HUES6 (cell line): ENCODE measurements at regions not wholly inside any gene's neighbourhood (a gene's known extent, or its start where the extent isn't known, plus 50 kb on each side); places are given as distances from the start of the nearest gene placed in this dataset.
A peak's percentile ranks its signal among the peaks of the same experiment; 100 is the strongest.

Experiments used
- H3K27ac ChIP-seq: 2 replicates; pipeline ENCODE4 v1.7.0; 2013; ENCODE audit warnings: low read depth, mild to moderate bottlenecking, low read length, inconsistent platforms
- H3K27me3 ChIP-seq: 2 replicates; pipeline ENCODE4 v1.6.1; 2013; ENCODE audit warnings: low read length; ENCODE audit not compliant: control insufficient read depth, insufficient read depth
- H3K36me3 ChIP-seq: 2 replicates; pipeline ENCODE4 v1.6.1; 2013; ENCODE audit warnings: low read length; ENCODE audit not compliant: control insufficient read depth, insufficient read depth
- H3K4me1 ChIP-seq: 2 replicates; pipeline ENCODE4 v1.6.1; 2013; ENCODE audit warnings: low read length; ENCODE audit not compliant: control insufficient read depth, insufficient read depth
- H3K4me3 ChIP-seq: 2 replicates; pipeline ENCODE4 v1.5.1; 2013; ENCODE audit warnings: low read depth, low read length
- H3K9ac ChIP-seq: one replicate; pipeline ENCODE4 v1.6.1; 2013; ENCODE audit warnings: mild to moderate bottlenecking, low read length
- H3K9me3 ChIP-seq: 2 replicates; pipeline ENCODE4 v1.6.1; 2013; ENCODE audit warnings: low read depth, low read length; ENCODE audit not compliant: control insufficient read depth, insufficient read depth

- H3K27ac ChIP-seq, result peak overlapping the region; percentile 76; the same call in 1 of the 2 replicates
- H3K9me3 ChIP-seq, result peaks cover 22% of the 10 kb centered on the region
- H3K4me3 ChIP-seq, result no peak overlapping the region
- no peaks in the 10 kb centered on the region for H3K27me3 ChIP-seq
- no peak overlapping the region for H3K9ac ChIP-seq
- no peaks in the 10 kb centered on the region for H3K36me3 ChIP-seq
- H3K4me1 ChIP-seq, result peaks cover 5% of the 10 kb centered on the region; the same call in 1 of the 2 replicates
These were observed 1207.2 kb downstream of the SLITRK1 start for GRCh38 chr13:82675024-82675423.

DNA sequence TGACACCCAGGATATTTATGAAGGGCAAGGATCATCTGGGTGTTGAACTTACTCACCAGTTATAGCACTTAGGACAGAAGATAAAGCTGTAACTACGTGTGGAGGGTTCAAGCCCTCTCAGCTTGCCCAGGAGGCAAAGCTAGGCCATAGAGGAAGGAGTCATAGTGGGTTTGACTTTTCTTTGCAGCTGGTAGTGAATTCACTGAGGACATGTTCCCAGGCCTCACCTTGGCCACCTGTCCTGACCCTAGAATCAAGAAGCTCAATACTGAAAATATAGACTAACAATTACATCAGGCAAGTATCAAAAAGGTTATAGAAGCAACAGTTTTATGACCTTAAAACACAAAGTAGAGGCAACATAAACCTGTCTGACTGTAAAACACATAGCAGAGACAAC is 1207.7 kb downstream of the SLITRK1 start:
- no peaks in the 10 kb centered on the region for H3K27me3 ChIP-seq
- H3K9me3 ChIP-seq, result peaks cover 22% of the 10 kb centered on the region
- no peak overlapping the region for H3K9ac ChIP-seq
- peaks cover 5% of the 10 kb centered on the region; the same call in 1 of the 2 replicates for H3K4me1 ChIP-seq
- H3K27ac ChIP-seq, result peak overlapping the region; percentile 62
- H3K4me3 ChIP-seq, result no peak overlapping the region
- no peaks in the 10 kb centered on the region for H3K36me3 ChIP-seq

DNA sequence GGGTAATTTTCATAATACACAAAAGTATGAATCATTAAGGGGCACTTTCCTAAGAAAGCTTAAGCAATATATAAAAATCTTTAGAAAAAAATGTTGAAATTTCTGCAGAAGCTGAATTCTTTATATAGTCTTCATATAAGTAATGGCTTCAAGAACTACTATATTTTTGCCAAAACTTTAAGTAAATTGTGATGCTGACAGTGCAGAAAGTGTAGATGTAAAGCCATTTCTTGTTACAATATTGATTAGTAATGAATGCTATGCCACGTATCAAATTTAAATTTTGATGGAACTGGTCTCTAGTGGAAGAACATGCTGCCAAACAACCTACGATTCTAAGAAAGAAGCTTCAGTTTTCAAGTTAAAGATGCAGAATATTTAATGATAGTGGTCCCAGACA is 1210.0 kb downstream of the SLITRK1 start:
- no peak overlapping the region for H3K27ac ChIP-seq
- peaks cover 5% of the 10 kb centered on the region; the same call in 1 of the 2 replicates for H3K4me1 ChIP-seq
- H3K9ac ChIP-seq, result no peak overlapping the region
- H3K4me3 ChIP-seq, result no peak overlapping the region
- H3K27me3 ChIP-seq, result no peaks in the 10 kb centered on the region
- peaks cover 12% of the 10 kb centered on the region for H3K9me3 ChIP-seq
- H3K36me3 ChIP-seq, result no peaks in the 10 kb centered on the region

GRCh38 chr13:82664183-82664582 is 1218.1 kb downstream of the SLITRK1 start:
- Histone ChIP-seq H3K9me3 (no peaks in the 10 kb centered on the region), H3K27me3 (no peaks in the 10 kb centered on the region), H3K4me3 (no peak overlapping the region), H3K27ac (no peak overlapping the region), H3K9ac (no peak overlapping the region), H3K4me1 (no peaks in the 10 kb centered on the region), H3K36me3 (no peaks in the 10 kb centered on the region)

GRCh38 chr13:82661126-82661525 is 1221.1 kb downstream of the SLITRK1 start:
- no peaks in the 10 kb centered on the region for H3K36me3 ChIP-seq
- no peak overlapping the region for H3K9ac ChIP-seq
- H3K4me3 ChIP-seq, result no peak overlapping the region
- no peaks in the 10 kb centered on the region for H3K27me3 ChIP-seq
- H3K4me1 ChIP-seq, result no peaks in the 10 kb centered on the region
- no peaks in the 10 kb centered on the region for H3K9me3 ChIP-seq
- no peak overlapping the region for H3K27ac ChIP-seq

DNA sequence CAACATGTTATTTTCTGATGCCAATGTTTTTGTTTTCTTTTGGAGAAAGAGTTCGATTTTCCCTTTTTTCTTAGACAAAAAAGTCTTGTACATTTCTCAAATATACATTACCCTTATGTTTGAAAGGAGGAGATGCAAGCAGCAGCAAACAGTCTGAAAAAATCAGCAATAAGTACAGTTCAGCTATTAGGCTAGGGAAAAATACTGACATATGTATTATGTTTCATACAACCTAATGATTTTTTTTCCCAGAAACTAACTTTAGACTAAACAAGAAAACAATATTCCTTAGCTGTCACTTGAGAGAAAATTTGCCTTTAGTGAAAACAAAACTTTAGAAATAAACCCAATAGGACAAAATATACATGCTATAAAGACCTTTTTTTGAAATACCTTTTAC is 1223.5 kb downstream of the SLITRK1 start:
- Histone ChIP-seq H3K9me3 (no peaks in the 10 kb centered on the region), H3K27me3 (no peaks in the 10 kb centered on the region), H3K4me1 (no peaks in the 10 kb centered on the region), H3K4me3 (no peak overlapping the region), H3K9ac (no peak overlapping the region), H3K36me3 (no peaks in the 10 kb centered on the region), H3K27ac (no peak overlapping the region)

GRCh38 chr13:82657471-82657870 is 1224.8 kb downstream of the SLITRK1 start:
- Histone ChIP-seq H3K36me3 (no peaks in the 10 kb centered on the region), H3K27ac (no peak overlapping the region), H3K4me1 (no peaks in the 10 kb centered on the region), H3K9ac (no peak overlapping the region), H3K27me3 (no peaks in the 10 kb centered on the region), H3K9me3 (no peaks in the 10 kb centered on the region), H3K4me3 (no peak overlapping the region)

DNA sequence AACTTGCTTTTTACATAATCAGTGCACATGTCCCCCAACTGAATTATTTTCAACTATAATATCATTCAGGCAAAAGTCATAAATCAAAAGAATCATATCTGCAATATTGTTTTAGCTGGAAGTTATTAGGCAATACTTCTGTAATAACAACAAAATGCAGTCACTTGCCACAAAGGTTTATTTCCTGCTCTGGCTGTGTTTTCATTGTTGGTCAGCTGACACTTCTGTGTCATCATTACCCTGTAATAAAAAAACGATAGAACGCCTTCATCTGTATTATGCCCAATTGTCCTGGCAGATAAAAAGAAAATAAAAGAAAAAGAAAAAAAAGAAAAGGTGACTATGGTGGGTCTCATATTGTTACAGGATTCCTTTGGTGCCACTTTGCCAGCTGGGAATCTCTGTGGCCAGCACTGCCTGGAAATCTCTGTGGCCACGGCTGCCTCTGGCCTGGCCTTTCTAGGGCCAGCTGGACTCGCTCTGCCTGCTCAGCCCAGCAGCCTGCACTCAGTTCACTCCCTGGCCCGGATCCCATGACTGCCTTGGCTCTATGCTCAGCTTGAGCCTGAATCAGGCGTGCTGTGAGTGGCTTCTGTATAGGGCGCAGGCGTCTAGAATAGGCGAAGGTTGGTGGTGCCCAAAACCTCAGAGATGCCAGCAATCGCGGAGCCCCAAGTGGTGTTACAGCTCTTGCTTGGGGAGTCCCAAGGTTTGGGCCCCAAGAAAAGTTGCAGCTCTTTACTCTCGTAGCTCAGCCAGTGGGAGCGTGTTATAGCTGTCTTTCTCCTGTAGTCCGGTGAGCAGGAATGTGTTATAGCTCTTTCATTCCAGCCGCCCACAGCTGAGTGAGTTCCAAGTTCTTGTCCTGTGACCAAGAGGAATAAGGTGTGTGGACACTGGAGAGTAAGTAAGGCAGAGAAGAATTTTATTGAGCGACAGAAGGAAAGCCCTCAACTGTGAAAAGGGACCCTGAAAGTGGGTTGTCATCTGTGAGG is 1227.1 kb downstream of the SLITRK1 start:
- Histone ChIP-seq H3K9me3 (no peaks in the 10 kb centered on the region), H3K36me3 (no peaks in the 10 kb centered on the region), H3K4me1 (no peaks in the 10 kb centered on the region), H3K27ac (no peak overlapping the region), H3K9ac (no peak overlapping the region), H3K4me3 (no peak overlapping the region), H3K27me3 (no peaks in the 10 kb centered on the region)

DNA sequence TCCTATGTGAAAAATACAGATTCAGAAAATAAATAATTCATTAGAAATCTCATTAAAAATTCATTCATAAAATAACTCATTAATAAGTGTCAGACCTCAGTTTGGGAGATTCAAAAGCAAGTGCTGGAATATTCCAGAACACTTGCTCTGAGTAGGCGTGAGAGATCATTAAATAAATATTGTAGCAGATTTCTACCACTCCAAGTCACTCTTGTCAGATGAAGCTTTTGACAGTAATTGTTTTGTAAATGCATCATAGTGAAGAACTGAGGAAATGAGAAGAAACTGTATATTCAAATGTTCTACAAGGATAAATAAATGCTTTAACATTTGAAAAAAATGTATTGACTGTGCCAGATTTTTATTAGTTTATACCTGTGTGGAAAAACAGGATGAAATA is 1228.1 kb downstream of the SLITRK1 start:
- H3K27ac ChIP-seq, result no peak overlapping the region
- no peak overlapping the region for H3K4me3 ChIP-seq
- H3K4me1 ChIP-seq, result no peaks in the 10 kb centered on the region
- H3K9me3 ChIP-seq, result no peaks in the 10 kb centered on the region
- H3K27me3 ChIP-seq, result no peaks in the 10 kb centered on the region
- H3K9ac ChIP-seq, result no peak overlapping the region
- no peaks in the 10 kb centered on the region for H3K36me3 ChIP-seq

DNA sequence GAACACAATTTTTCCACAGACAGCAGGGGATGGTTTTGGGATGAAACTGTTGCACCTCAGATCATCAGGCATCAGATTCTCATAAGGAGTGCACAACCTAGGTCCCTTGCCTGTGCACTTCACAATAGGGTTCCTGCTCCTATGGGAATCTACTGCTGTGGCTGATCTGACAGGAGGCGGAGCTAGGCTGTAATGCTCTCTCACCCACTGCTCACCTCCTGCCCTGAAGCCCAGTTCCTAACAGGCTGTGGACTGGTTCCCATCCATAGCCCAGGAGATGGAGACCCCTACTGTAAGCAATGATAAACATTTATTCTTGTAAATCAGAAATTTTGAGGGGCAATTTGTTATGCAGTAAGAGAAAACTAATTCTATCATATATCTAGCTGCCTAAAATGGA is 1234.7 kb downstream of the SLITRK1 start:
- Histone ChIP-seq H3K36me3 (no peaks in the 10 kb centered on the region), H3K4me3 (no peak overlapping the region), H3K27ac (no peak overlapping the region), H3K9ac (no peak overlapping the region), H3K4me1 (no peaks in the 10 kb centered on the region), H3K9me3 (no peaks in the 10 kb centered on the region), H3K27me3 (no peaks in the 10 kb centered on the region)

GRCh38 chr13:82636119-82636518 is 1246.2 kb downstream of the SLITRK1 start:
- no peaks in the 10 kb centered on the region for H3K4me1 ChIP-seq
- H3K9ac ChIP-seq, result no peak overlapping the region
- H3K4me3 ChIP-seq, result no peak overlapping the region
- 0 out of 2 replicates have a peak, but pooled peaks cover 2% of the 10 kb centered on the region for H3K9me3 ChIP-seq
- H3K27me3 ChIP-seq, result no peaks in the 10 kb centered on the region
- H3K36me3 ChIP-seq, result no peaks in the 10 kb centered on the region
- no peak overlapping the region for H3K27ac ChIP-seq
